PFSK-1 (cell line): ENCODE measurements at regions not wholly inside any gene's neighbourhood (a gene's known extent, or its start where the extent isn't known, plus 50 kb on each side); places are given as distances from the start of the nearest gene placed in this dataset.

Source experiments
- POLR2AphosphoS5 ChIP-seq: IDR thresholded peaks from 2 replicates; pipeline ENCODE4 v1.6.1; 2012; ENCODE audit warnings: low read depth, mild to moderate bottlenecking, control low read depth, low read length, moderate library complexity
- REST ChIP-seq, 2 experiments: IDR thresholded peaks; 2 replicates each; pipeline versions ENCODE4 v1.6.1 to v1.8.0; 2011 to 2012; ENCODE audit warnings: low read depth in 2 of 2, low read length in 2 of 2, control low read depth in 1 of 2, inconsistent platforms in 1 of 2, mild to moderate bottlenecking in 1 of 2, moderate library complexity in 1 of 2; ENCODE audit not compliant: insufficient read depth in 1 of 2
- SIN3A ChIP-seq: IDR thresholded peaks from 2 replicates; pipeline ENCODE4 v1.6.1; 2012; ENCODE audit warnings: mild to moderate bottlenecking, low read length, moderate library complexity, borderline replicate concordance; ENCODE audit not compliant: insufficient read depth
- TAF1 ChIP-seq: IDR thresholded peaks from 2 replicates; pipeline ENCODE4 v1.6.1; 2012; ENCODE audit warnings: low read length, control low read depth, borderline replicate concordance; ENCODE audit not compliant: insufficient read depth

GRCh38 chrX:15177316-15177715 lies 92.6 kb downstream of the ASB9 start:
- TF ChIP-seq REST (IDR thresholded peaks at IDR 0.05; ENCODE audit: insufficient read depth in 1 of 2, low read depth in 2 of 2, low read length in 2 of 2) (no peak), POLR2AphosphoS5 (no peak), TAF1 (no peak), SIN3A (no peak)
